NOMO-1 treated with DMSO at 0.1 percent for 48 hours (cell line): ENCODE measurements at regions not wholly inside any gene's neighbourhood (a gene's known extent, or its start where the extent isn't known, plus 50 kb on each side); places are given as distances from the start of the nearest gene placed in this dataset.
A peak's percentile ranks its signal among the peaks of the same experiment; 100 is the strongest.
"Not testable (repeated sequence)": the region's sequence is repeated elsewhere in the genome, so short reads cannot be mapped to it uniquely, and the experiment has no call there.

Experiments used
- DNase-seq: peaks from one replicate; lab custom pipeline; 2025; ENCODE audit not compliant: unreplicated experiment; lab: John Stamatoyannopoulos, UW

GRCh38 chr14:95818581-95818980, 58.1 kb upstream of the TUNAR start:
- DNase-seq = no peak

- no peak for DNase-seq
Observed at GRCh38 chr14:95817271-95817670, 59.4 kb upstream of the TUNAR start.

GRCh38 chr14:95816539-95816938, 60.1 kb upstream of the TUNAR start:
- DNase-seq = no peak

- DNase-seq = no peak
Observed at GRCh38 chr14:95815226-95815690, 61.4 kb upstream of the TUNAR start.

- DNase-seq = peak; percentile 15
Observed at GRCh38 chr14:95814363-95815225, 62.0 kb upstream of the TUNAR start.

- DNase-seq = no peak
Observed at GRCh38 chr14:95811813-95812212, 64.8 kb upstream of the TUNAR start.

- DNase-seq = no peak
Observed at GRCh38 chr14:95808371-95808770, 68.3 kb upstream of the TUNAR start.

- no peak for DNase-seq
Observed at GRCh38 chr14:95796788-95797187, 79.8 kb upstream of the TUNAR start.

GRCh38 chr14:95787941-95788340, 74.0 kb upstream of the TCL1A start:
- no peak for DNase-seq

- no peak for DNase-seq
Observed at GRCh38 chr14:95786566-95786965, 72.6 kb upstream of the TCL1A start.

GRCh38 chr14:95784137-95784536, 70.2 kb upstream of the TCL1A start:
- DNase-seq = peak; percentile 42

- DNase-seq = no peak
Observed at GRCh38 chr14:95776798-95777534, 63.0 kb upstream of the TCL1A start.

GRCh38 chr14:95774265-95775160, 60.6 kb upstream of the TCL1A start:
- peak; percentile 16 for DNase-seq

- DNase-seq = no peak
Observed at GRCh38 chr14:95770777-95771176, 56.9 kb upstream of the TCL1A start.

- DNase-seq = no peak
Observed at GRCh38 chr14:95769976-95770375, 56.1 kb upstream of the TCL1A start.

- DNase-seq = not testable (repeated sequence)
Observed at GRCh38 chr14:95769431-95769830, 55.5 kb upstream of the TCL1A start.

- no peak for DNase-seq
Observed at GRCh38 chr14:95765051-95765450, 51.1 kb upstream of the TCL1A start.

GRCh38 chr14:95763875-95764274, 50.0 kb upstream of the TCL1A start:
- no peak for DNase-seq
